Neural progenitor cell (in vitro differentiated cells): ENCODE measurements at regions not wholly inside any gene's neighbourhood (a gene's known extent, or its start where the extent isn't known, plus 50 kb on each side); places are given as distances from the start of the nearest gene placed in this dataset.

Source experiments
- EZH2 ChIP-seq: fragments of 200-600 bp; sonication (generic); IDR thresholded peaks from 2 replicates; pipeline ENCODE4 v1.6.1; 2017; ENCODE audit warnings: antibody characterized with exemption, mild to moderate bottlenecking, moderate library complexity
- TF ChIP-seq, protein P1 (sequence below): fragments of 200-600 bp; sonication (generic); IDR thresholded peaks from 2 replicates; pipeline ENCODE4 v1.5.1; 2017; ENCODE audit warnings: antibody characterized with exemption, mild to moderate bottlenecking

DNA sequence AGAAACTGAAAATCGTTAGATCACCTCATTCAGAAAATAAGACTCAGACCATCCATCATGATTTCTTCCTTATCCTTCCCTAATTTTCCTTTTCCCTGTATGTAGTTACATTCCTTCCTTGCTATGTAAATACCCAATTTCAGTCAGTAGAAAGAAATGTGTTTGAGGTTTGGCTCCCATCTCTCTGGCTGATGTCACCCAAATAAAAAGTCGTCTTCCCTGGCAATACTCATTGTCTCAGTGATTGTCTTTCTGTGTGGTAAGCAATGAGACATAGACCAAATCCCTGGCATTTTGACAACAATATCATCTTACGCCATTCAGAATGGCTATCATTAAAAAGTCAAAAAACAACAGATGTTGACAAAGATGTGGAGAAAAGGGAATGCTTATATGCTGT lies 303.9 kb upstream of the EDIL3 start:
- TF ChIP-seq, protein P1, sequence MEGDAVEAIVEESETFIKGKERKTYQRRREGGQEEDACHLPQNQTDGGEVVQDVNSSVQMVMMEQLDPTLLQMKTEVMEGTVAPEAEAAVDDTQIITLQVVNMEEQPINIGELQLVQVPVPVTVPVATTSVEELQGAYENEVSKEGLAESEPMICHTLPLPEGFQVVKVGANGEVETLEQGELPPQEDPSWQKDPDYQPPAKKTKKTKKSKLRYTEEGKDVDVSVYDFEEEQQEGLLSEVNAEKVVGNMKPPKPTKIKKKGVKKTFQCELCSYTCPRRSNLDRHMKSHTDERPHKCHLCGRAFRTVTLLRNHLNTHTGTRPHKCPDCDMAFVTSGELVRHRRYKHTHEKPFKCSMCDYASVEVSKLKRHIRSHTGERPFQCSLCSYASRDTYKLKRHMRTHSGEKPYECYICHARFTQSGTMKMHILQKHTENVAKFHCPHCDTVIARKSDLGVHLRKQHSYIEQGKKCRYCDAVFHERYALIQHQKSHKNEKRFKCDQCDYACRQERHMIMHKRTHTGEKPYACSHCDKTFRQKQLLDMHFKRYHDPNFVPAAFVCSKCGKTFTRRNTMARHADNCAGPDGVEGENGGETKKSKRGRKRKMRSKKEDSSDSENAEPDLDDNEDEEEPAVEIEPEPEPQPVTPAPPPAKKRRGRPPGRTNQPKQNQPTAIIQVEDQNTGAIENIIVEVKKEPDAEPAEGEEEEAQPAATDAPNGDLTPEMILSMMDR = no peak
- no peak for TF ChIP-seq EZH2
